ENCODE measurements at regions not wholly inside any gene's neighbourhood (a gene's known extent, or its start where the extent isn't known, plus 50 kb on each side); places are given as distances from the start of the nearest gene placed in this dataset.
A peak's percentile ranks its signal among the peaks of the same experiment; 100 is the strongest.

DNA sequence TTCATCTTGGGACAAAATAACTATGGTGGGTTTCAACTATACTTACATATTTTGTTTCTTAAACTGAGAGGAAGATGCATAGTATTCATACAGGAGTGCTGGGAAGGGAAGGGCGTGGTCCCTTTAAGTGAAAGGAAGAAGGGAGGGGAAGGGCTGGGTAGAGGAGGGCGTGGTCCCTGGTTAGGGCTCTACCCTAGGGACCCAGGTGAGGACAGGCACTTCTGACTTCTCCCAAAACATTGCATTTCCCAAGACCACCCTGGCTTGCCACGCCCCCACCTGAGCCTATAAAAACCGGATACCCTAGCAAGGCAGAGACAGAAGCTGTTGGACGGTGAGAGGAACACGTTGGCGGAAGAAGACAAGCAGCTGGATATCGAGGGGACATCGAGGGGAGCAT, 157.6 kb upstream of the PLXNA4 start:
- no peak for TF ChIP-seq CTCF (conservative IDR thresholded peaks at IDR 0.05; ENCODE audit: low read depth, low read length)
- DNase-seq (ENCODE audit: low read depth), result no peak
- no peak overlapping the region for H3K4me3 ChIP-seq (ENCODE audit: low read depth, low read length)

DNA sequence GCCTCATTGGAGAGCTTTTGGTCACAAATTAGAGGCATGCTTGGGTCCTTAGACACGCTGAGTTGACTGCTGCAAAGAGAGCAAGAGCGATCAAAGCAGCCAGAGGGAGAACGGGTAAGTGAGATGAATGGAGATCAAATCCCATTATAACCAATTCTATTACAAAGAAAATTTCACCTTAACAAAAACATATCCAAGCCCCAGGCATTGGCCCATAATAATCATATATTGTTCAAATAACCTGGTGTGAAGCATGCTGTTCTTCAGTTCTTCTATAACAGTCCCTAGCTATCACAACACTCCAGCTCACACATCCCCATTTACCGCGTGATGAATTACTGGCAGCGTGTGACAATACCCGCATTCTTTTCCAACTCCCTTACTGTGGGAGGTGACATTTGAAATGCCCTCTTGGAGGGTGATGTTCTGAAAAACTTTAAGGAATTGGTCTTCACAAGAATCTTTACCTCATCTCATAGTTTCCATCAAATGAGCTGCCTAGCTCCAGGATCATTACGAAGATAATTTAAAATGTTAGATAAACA, 156.1 kb upstream of the PLXNA4 start:
- no peak for TF ChIP-seq CTCF (conservative IDR thresholded peaks at IDR 0.05; ENCODE audit: low read depth, low read length)
- no peak for DNase-seq (ENCODE audit: low read depth)
- no peak overlapping the region for H3K4me3 ChIP-seq (ENCODE audit: low read depth, low read length)

- no peak for DNase-seq (ENCODE audit: low read depth)
- no peak for TF ChIP-seq CTCF (conservative IDR thresholded peaks at IDR 0.05; ENCODE audit: low read depth, low read length)
- H3K4me3 ChIP-seq (ENCODE audit: low read depth, low read length), result no peak overlapping the region
These were observed 153.8 kb upstream of the PLXNA4 start for GRCh38 chr7:132730105-132730504.

- no peak for TF ChIP-seq CTCF (conservative IDR thresholded peaks at IDR 0.05; ENCODE audit: low read depth, low read length)
- no peak for DNase-seq (ENCODE audit: low read depth)
- H3K4me3 ChIP-seq (ENCODE audit: low read depth, low read length), result no peak overlapping the region
These were observed 147.3 kb upstream of the PLXNA4 start for GRCh38 chr7:132723506-132724081.

DNA sequence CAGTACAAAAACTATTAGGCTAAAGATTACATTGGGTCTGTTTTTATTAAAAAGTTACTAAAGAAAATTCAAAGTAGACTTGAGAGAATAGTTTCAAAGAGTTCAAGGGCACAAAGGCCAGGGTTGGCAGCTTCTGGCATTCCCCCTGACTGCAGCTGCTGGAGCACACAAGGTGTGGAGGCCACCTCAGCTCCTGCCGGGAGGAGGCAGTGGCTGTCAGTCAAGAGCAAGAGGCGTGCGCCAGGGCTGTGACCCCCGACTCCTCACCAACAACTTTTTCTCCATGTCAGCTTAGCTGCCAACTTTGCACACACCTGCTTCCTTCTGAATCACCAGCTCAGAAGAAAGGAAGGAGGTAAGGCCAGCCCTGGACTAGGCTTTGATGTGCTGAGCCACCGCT, 144.6 kb upstream of the PLXNA4 start:
- H3K4me3 ChIP-seq (ENCODE audit: low read depth, low read length), result no peak overlapping the region
- no peak for DNase-seq (ENCODE audit: low read depth)
- TF ChIP-seq CTCF (conservative IDR thresholded peaks at IDR 0.05; ENCODE audit: low read depth, low read length), result no peak

- TF ChIP-seq CTCF (conservative IDR thresholded peaks at IDR 0.05; ENCODE audit: low read depth, low read length), result no peak
- DNase-seq (ENCODE audit: low read depth), result no peak
These were observed 137.6 kb upstream of the PLXNA4 start for GRCh38 chr7:132713893-132714292.

GRCh38 chr7:132709971-132710567, 133.8 kb upstream of the PLXNA4 start:
- TF ChIP-seq CTCF (conservative IDR thresholded peaks at IDR 0.05; ENCODE audit: low read depth, low read length), result peak; percentile 76
- H3K4me3 ChIP-seq (ENCODE audit: low read depth, low read length), result no peak overlapping the region
- DNase-seq (ENCODE audit: low read depth), result no peak

More at GRCh38 chr7:132713893-132714292, 137.6 kb upstream of the PLXNA4 start:
- no peak overlapping the region for H3K4me3 ChIP-seq (ENCODE audit: low read depth, low read length)
